Smooth muscle cell (in vitro differentiated cells): ENCODE measurements at regions not wholly inside any gene's neighbourhood (a gene's known extent, or its start where the extent isn't known, plus 50 kb on each side); places are given as distances from the start of the nearest gene placed in this dataset.
"Not testable (repeated sequence)": the region's sequence is repeated elsewhere in the genome, so short reads cannot be mapped to it uniquely, and the experiment has no call there.

Experiments
- DNase-seq: peaks from one replicate; lab custom pipeline; 2025; ENCODE audit not compliant: unreplicated experiment; lab: John Stamatoyannopoulos, UW
- H2AFZ ChIP-seq: fragments of 200-600 bp; sonication (generic); 2 replicates; pipeline ENCODE4 v1.6.0; 2016; ENCODE audit warnings: antibody characterized with exemption, low read depth, mild to moderate bottlenecking
- H3F3A ChIP-seq: fragments of 200-600 bp; sonication (generic); 2 replicates; pipeline ENCODE4 v1.6.0; 2017; ENCODE audit warnings: antibody characterized with exemption, low read depth
- H3K27ac ChIP-seq: fragments of 200-600 bp; sonication (generic); 2 replicates; pipeline ENCODE4 v1.5.1; 2016; ENCODE audit warnings: low read depth, mild to moderate bottlenecking
- H3K27me3 ChIP-seq: fragments of 200-600 bp; sonication (generic); 2 replicates; pipeline ENCODE4 v1.6.1; 2016; ENCODE audit warnings: low read depth, mild to moderate bottlenecking
- H3K36me3 ChIP-seq: fragments of 200-600 bp; sonication (generic); 2 replicates; pipeline ENCODE4 v1.5.1; 2016; ENCODE audit warnings: low read depth
- H3K4me1 ChIP-seq: fragments of 200-600 bp; sonication (generic); 2 replicates; pipeline ENCODE4 v1.5.1; 2016; ENCODE audit warnings: low read depth
- H3K4me2 ChIP-seq: fragments of 200-600 bp; sonication (generic); 2 replicates; pipeline ENCODE4 v1.6.0; 2016; ENCODE audit warnings: mild to moderate bottlenecking
- H3K4me3 ChIP-seq: fragments of 200-600 bp; sonication (generic); 2 replicates; pipeline ENCODE4 v1.5.1; 2016; ENCODE audit warnings: mild to moderate bottlenecking
- H3K79me2 ChIP-seq: fragments of 200-600 bp; sonication (generic); 2 replicates; pipeline ENCODE4 v1.6.0; 2016; ENCODE audit warnings: low read depth, mild to moderate bottlenecking
- H3K9ac ChIP-seq: fragments of 200-600 bp; sonication (generic); 2 replicates; pipeline ENCODE4 v1.6.0; 2016; ENCODE audit warnings: low read depth
- H3K9me3 ChIP-seq: fragments of 200-600 bp; sonication (generic); replicated peaks from 2 replicates; pipeline ENCODE4 v1.5.1; 2016; ENCODE audit warnings: low read depth
- H4K20me1 ChIP-seq: fragments of 200-600 bp; sonication (generic); 2 replicates; pipeline ENCODE4 v1.6.0; 2016; ENCODE audit warnings: low read depth
- CTCF ChIP-seq: fragments of 200-600 bp; sonication (generic); IDR thresholded peaks from 2 replicates; pipeline ENCODE4 v1.5.1; 2017; ENCODE audit warnings: borderline replicate concordance, mild to moderate bottlenecking, antibody characterized with exemption; ENCODE audit not compliant: insufficient read depth, poor library complexity, severe bottlenecking
- WGBS: methylation state at CpG from one replicate; pipeline ENCODE4 v1.1.7; 2016; ENCODE audit warnings: low lambda C conversion rate; 5-methylcytosine and 5-hydroxymethylcytosine counted together

GRCh38 chr16:50491516-50491915, 56.7 kb upstream of the NKD1 start:
- Histone ChIP-seq H4K20me1 (no peaks in the 10 kb centered on the region), H3K9ac (no peak overlapping the region), H3F3A (no peaks in the 10 kb centered on the region), H3K27ac (no peak overlapping the region), H3K79me2 (no peaks in the 10 kb centered on the region), H3K4me1 (no peaks in the 10 kb centered on the region), H3K9me3 (no peaks in the 10 kb centered on the region), H3K4me2 (no peak overlapping the region), H3K36me3 (no peaks in the 10 kb centered on the region), H3K27me3 (no peaks in the 10 kb centered on the region), H2AFZ (no peak overlapping the region), H3K4me3 (no peak overlapping the region)
- DNase-seq = no peak
- TF ChIP-seq CTCF = no peak
- WGBS = 93% methylated on average over 8 of the region's 8 CpGs

- DNase-seq = no peak
- Histone ChIP-seq H3K9ac (no peak overlapping the region), H4K20me1 (no peaks in the 10 kb centered on the region), H3K79me2 (no peaks in the 10 kb centered on the region), H3K27ac (no peak overlapping the region), H3F3A (no peaks in the 10 kb centered on the region), H3K36me3 (no peaks in the 10 kb centered on the region), H2AFZ (no peak overlapping the region), H3K4me1 (no peaks in the 10 kb centered on the region), H3K9me3 (no peaks in the 10 kb centered on the region), H3K4me2 (no peak overlapping the region), H3K4me3 (no peak overlapping the region), H3K27me3 (no peaks in the 10 kb centered on the region)
- TF ChIP-seq CTCF = no peak
- WGBS = 97% methylated on average over 2 of the region's 2 CpGs
Observed at GRCh38 chr16:50490828-50491227, 57.4 kb upstream of the NKD1 start.

- Histone ChIP-seq H3K79me2 (no peaks in the 10 kb centered on the region), H3K4me2 (no peak overlapping the region), H2AFZ (no peak overlapping the region), H3K36me3 (no peaks in the 10 kb centered on the region), H3K9ac (no peak overlapping the region), H3K4me3 (no peak overlapping the region), H3K4me1 (no peaks in the 10 kb centered on the region), H3F3A (no peaks in the 10 kb centered on the region), H3K27ac (no peak overlapping the region), H3K9me3 (no peaks in the 10 kb centered on the region), H3K27me3 (no peaks in the 10 kb centered on the region), H4K20me1 (no peaks in the 10 kb centered on the region)
- TF ChIP-seq CTCF = no peak
- no peak for DNase-seq
- WGBS = 85% methylated on average over 3 of the region's 3 CpGs
Observed at GRCh38 chr16:50489182-50489581, 59.0 kb upstream of the NKD1 start.

- Histone ChIP-seq H4K20me1 (no peaks in the 10 kb centered on the region), H3F3A (no peaks in the 10 kb centered on the region), H3K27ac (no peak overlapping the region), H3K9ac (no peak overlapping the region), H3K4me1 (no peaks in the 10 kb centered on the region), H3K27me3 (no peaks in the 10 kb centered on the region), H2AFZ (no peak overlapping the region), H3K79me2 (no peaks in the 10 kb centered on the region), H3K9me3 (no peaks in the 10 kb centered on the region), H3K4me2 (no peak overlapping the region), H3K36me3 (no peaks in the 10 kb centered on the region), H3K4me3 (no peak overlapping the region)
- 79% methylated on average over 5 of the region's 5 CpGs for WGBS
- no peak for TF ChIP-seq CTCF
- DNase-seq = no peak
Observed at GRCh38 chr16:50487528-50487927, 60.7 kb upstream of the NKD1 start.

- not testable (repeated sequence) for H3K36me3 ChIP-seq, H3F3A ChIP-seq, H3K9ac ChIP-seq, H3K4me1 ChIP-seq, H3K4me3 ChIP-seq, H4K20me1 ChIP-seq, H3K27ac ChIP-seq, H3K4me2 ChIP-seq, H2AFZ ChIP-seq, H3K79me2 ChIP-seq, H3K9me3 ChIP-seq, H3K27me3 ChIP-seq, DNase-seq
Observed at GRCh38 chr16:50486162-50486561, 62.0 kb upstream of the NKD1 start.
